ENCODE measurements at regions not wholly inside any gene's neighbourhood (a gene's known extent, or its start where the extent isn't known, plus 50 kb on each side); places are given as distances from the start of the nearest gene placed in this dataset.
"Not testable (repeated sequence)": the region's sequence is repeated elsewhere in the genome, so short reads cannot be mapped to it uniquely, and the experiment has no call there.

GRCh38 chr17:45667591-45668171, 116.4 kb upstream of the CRHR1 start:
- TF ChIP-seq MAX (IDR thresholded peaks at IDR 0.05; ENCODE audit: low read depth, low read length) (no peak), MYC (IDR thresholded peaks at IDR 0.05; ENCODE audit: low read depth, low read length) (no peak), POLR2A (IDR thresholded peaks at IDR 0.05; ENCODE audit: extremely low read depth, insufficient read length) (no peak), CTCF (IDR thresholded peaks at IDR 0.05; ENCODE audit: low read depth, low read length) (no peak)
- DNase-seq (ENCODE audit: low read depth): no peak
- H3K4me3 ChIP-seq (ENCODE audit: low read depth, low read length): no peak overlapping the region

- H3K4me3 ChIP-seq (ENCODE audit: low read depth, low read length): no peak overlapping the region
- TF ChIP-seq POLR2A (IDR thresholded peaks at IDR 0.05; ENCODE audit: extremely low read depth, insufficient read length): no peak
- no peak for DNase-seq (ENCODE audit: low read depth)
Observed at GRCh38 chr17:45668316-45668715, 115.8 kb upstream of the CRHR1 start.

GRCh38 chr17:45672301-45672700, 111.8 kb upstream of the CRHR1 start:
- DNase-seq (ENCODE audit: low read depth): no peak
- TF ChIP-seq MYC (IDR thresholded peaks at IDR 0.05; ENCODE audit: low read depth, low read length): no peak
- TF ChIP-seq MAX (IDR thresholded peaks at IDR 0.05; ENCODE audit: low read depth, low read length): no peak
- TF ChIP-seq POLR2A (IDR thresholded peaks at IDR 0.05; ENCODE audit: extremely low read depth, insufficient read length): no peak
- no peak for TF ChIP-seq CTCF (IDR thresholded peaks at IDR 0.05; ENCODE audit: low read depth, low read length)

GRCh38 chr17:45672792-45673191, 111.3 kb upstream of the CRHR1 start:
- TF ChIP-seq POLR2A (IDR thresholded peaks at IDR 0.05; ENCODE audit: extremely low read depth, insufficient read length) (no peak), CTCF (IDR thresholded peaks at IDR 0.05; ENCODE audit: low read depth, low read length) (no peak), MAX (IDR thresholded peaks at IDR 0.05; ENCODE audit: low read depth, low read length) (no peak), MYC (IDR thresholded peaks at IDR 0.05; ENCODE audit: low read depth, low read length) (no peak)
- no peak overlapping the region for H3K4me3 ChIP-seq (ENCODE audit: low read depth, low read length)
- DNase-seq (ENCODE audit: low read depth): no peak

More at GRCh38 chr17:45672301-45672700, 111.8 kb upstream of the CRHR1 start:
- H3K4me3 ChIP-seq (ENCODE audit: low read depth, low read length): no peak overlapping the region

- not testable (repeated sequence) for DNase-seq (ENCODE audit: low read depth)
Observed at GRCh38 chr17:45673759-45674158, 110.4 kb upstream of the CRHR1 start.

GRCh38 chr17:45675012-45675411, 109.1 kb upstream of the CRHR1 start:
- H3K4me3 ChIP-seq (ENCODE audit: low read depth, low read length): no peak overlapping the region
- TF ChIP-seq MYC (IDR thresholded peaks at IDR 0.05; ENCODE audit: low read depth, low read length): no peak
- peak; percentile 29 for DNase-seq (ENCODE audit: low read depth)

More at GRCh38 chr17:45673759-45674158, 110.4 kb upstream of the CRHR1 start:
- not testable (repeated sequence) for H3K4me3 ChIP-seq (ENCODE audit: low read depth, low read length)

- DNase-seq (ENCODE audit: low read depth): no peak
- H3K4me3 ChIP-seq (ENCODE audit: low read depth, low read length): no peak overlapping the region
- TF ChIP-seq MAX (IDR thresholded peaks at IDR 0.05; ENCODE audit: low read depth, low read length) (no peak), POLR2A (IDR thresholded peaks at IDR 0.05; ENCODE audit: extremely low read depth, insufficient read length) (no peak), MYC (IDR thresholded peaks at IDR 0.05; ENCODE audit: low read depth, low read length) (no peak), CTCF (IDR thresholded peaks at IDR 0.05; ENCODE audit: low read depth, low read length) (no peak)
Observed at GRCh38 chr17:45675892-45676291, 108.2 kb upstream of the CRHR1 start.
